ENCODE measurements at regions not wholly inside any gene's neighbourhood (a gene's known extent, or its start where the extent isn't known, plus 50 kb on each side); places are given as distances from the start of the nearest gene placed in this dataset.

- no peak for TF ChIP-seq POLR2A (IDR thresholded peaks at IDR 0.05)
- no peak for TF ChIP-seq CTCF (IDR thresholded peaks at IDR 0.05)
- no peak overlapping the region for H3K27ac ChIP-seq
- no peak for DNase-seq
- no peaks in the 10 kb centered on the region for H3K27me3 ChIP-seq
- no peaks in the 10 kb centered on the region for H3K36me3 ChIP-seq
- no peaks in the 10 kb centered on the region for H3K9me3 ChIP-seq
- 92 to 93% methylated on average over 6 of the region's 6 CpGs for WGBS, 2 donors
- H3K4me3 ChIP-seq (replicated peaks in 1 of 3): no peak overlapping the region
- intact Hi-C loops (cut with DNase I): no loop called here
- no peaks in the 10 kb centered on the region for H3K4me1 ChIP-seq
Observed at GRCh38 chr13:69566104-69566716, 541.4 kb upstream of the ATXN8OS start.

GRCh38 chr13:69565334-69565733 lies 542.3 kb upstream of the ATXN8OS start:
- intact Hi-C loops (cut with DNase I): no loop called here
- WGBS, 2 donors: 49 to 70% methylated on average over 4 of the region's 4 CpGs
- no peak for DNase-seq
- Histone ChIP-seq H3K9me3 (no peaks in the 10 kb centered on the region), H3K4me3 (replicated peaks in 1 of 3) (no peak overlapping the region), H3K36me3 (no peaks in the 10 kb centered on the region), H3K27ac (no peak overlapping the region), H3K27me3 (no peaks in the 10 kb centered on the region), H3K4me1 (no peaks in the 10 kb centered on the region)
- TF ChIP-seq CTCF (IDR thresholded peaks at IDR 0.05): no peak
- no peak for TF ChIP-seq POLR2A (IDR thresholded peaks at IDR 0.05)

- no peak overlapping the region for H3K4me3 ChIP-seq (replicated peaks in 1 of 3)
- intact Hi-C loops (cut with DNase I): no loop called here
- DNase-seq: no peak
- no peaks in the 10 kb centered on the region for H3K4me1 ChIP-seq
- no peaks in the 10 kb centered on the region for H3K9me3 ChIP-seq
- H3K27me3 ChIP-seq: no peaks in the 10 kb centered on the region
- TF ChIP-seq POLR2A (IDR thresholded peaks at IDR 0.05) (no peak), CTCF (IDR thresholded peaks at IDR 0.05) (no peak)
- no peaks in the 10 kb centered on the region for H3K36me3 ChIP-seq
- no peak overlapping the region for H3K27ac ChIP-seq
- 77 to 81% methylated on average over 5 of the region's 5 CpGs for WGBS, 2 donors
Observed at GRCh38 chr13:69556540-69557196, 551.0 kb upstream of the ATXN8OS start.

GRCh38 chr13:69553976-69554375 lies 553.6 kb upstream of the ATXN8OS start:
- no peak overlapping the region for H3K27ac ChIP-seq
- 71 to 79% methylated on average over 2 of the region's 2 CpGs for WGBS, 2 donors
- H3K36me3 ChIP-seq: no peaks in the 10 kb centered on the region
- no peak for DNase-seq
- no peaks in the 10 kb centered on the region for H3K9me3 ChIP-seq
- no peak for TF ChIP-seq POLR2A (IDR thresholded peaks at IDR 0.05)
- TF ChIP-seq CTCF (IDR thresholded peaks at IDR 0.05): no peak
- no peaks in the 10 kb centered on the region for H3K4me1 ChIP-seq
- H3K4me3 ChIP-seq (replicated peaks in 1 of 3): no peak overlapping the region
- no peaks in the 10 kb centered on the region for H3K27me3 ChIP-seq
- intact Hi-C loops (cut with DNase I): no loop called here

GRCh38 chr13:69551193-69551592 lies 556.4 kb upstream of the ATXN8OS start:
- intact Hi-C loops (cut with DNase I): no loop called here
- H3K4me3 ChIP-seq (replicated peaks in 1 of 3): no peak overlapping the region
- no peaks in the 10 kb centered on the region for H3K27me3 ChIP-seq
- no peak for TF ChIP-seq CTCF (IDR thresholded peaks at IDR 0.05)
- no peak for TF ChIP-seq POLR2A (IDR thresholded peaks at IDR 0.05)
- H3K9me3 ChIP-seq: no peaks in the 10 kb centered on the region
- no peaks in the 10 kb centered on the region for H3K4me1 ChIP-seq
- 70 to 96% methylated on average over 2 of the region's 2 CpGs for WGBS, 2 donors
- H3K27ac ChIP-seq: no peak overlapping the region
- no peak for DNase-seq
- no peaks in the 10 kb centered on the region for H3K36me3 ChIP-seq
